ENCODE measurements at regions not wholly inside any gene's neighbourhood (a gene's known extent, or its start where the extent isn't known, plus 50 kb on each side); places are given as distances from the start of the nearest gene placed in this dataset.

- WGBS = 78% methylated on average over 5 of the region's 5 CpGs
- no peaks in the 10 kb centered on the region for H3K79me1 ChIP-seq (replicated peaks; ENCODE audit: low read length, poor library complexity, severe bottlenecking)
Observed at GRCh38 chr17:6908807-6909206, 77.3 kb upstream of the TEKT1 start.

GRCh38 chr17:6910987-6911603 is 79.6 kb upstream of the TEKT1 start:
- no peaks in the 10 kb centered on the region for H3K9me3 ChIP-seq (ENCODE audit: control insufficient read depth, low read length)
- H3K23ac ChIP-seq (ENCODE audit: low read length in 2 of 2) = no peak overlapping the region
- no peak overlapping the region for H3K4me2 ChIP-seq (ENCODE audit: low read length, poor library complexity, severe bottlenecking)
- H2AFZ ChIP-seq (ENCODE audit: low read depth, low read length) = no peak overlapping the region
- no peaks in the 10 kb centered on the region for H3K36me3 ChIP-seq (ENCODE audit: control insufficient read depth in 1 of 2, insufficient read depth in 2 of 2, low read depth in 1 of 2, low read length in 2 of 2)
- peak; percentile 59 for DNase-seq
- no peak overlapping the region for H2BK5ac ChIP-seq (ENCODE audit: low read depth, low read length, poor library complexity, severe bottlenecking)
- no peak overlapping the region for H2BK15ac ChIP-seq (ENCODE audit: low read depth, poor library complexity, severe bottlenecking)
- no peak overlapping the region for H2AK5ac ChIP-seq (ENCODE audit: low read length, severe bottlenecking)
- H3K4ac ChIP-seq (ENCODE audit: low read depth in 1 of 2, low read length in 2 of 2) = no peak overlapping the region
- H4K91ac ChIP-seq (ENCODE audit: low read length) = no peak overlapping the region
- no peak overlapping the region for H3K9ac ChIP-seq (ENCODE audit: low read length)
- no peak overlapping the region for H2BK12ac ChIP-seq (ENCODE audit: low read length in 2 of 2)
- no peak overlapping the region for H3K14ac ChIP-seq (ENCODE audit: low read length in 2 of 2)
- no peak overlapping the region for H3K18ac ChIP-seq (ENCODE audit: low read depth in 1 of 2, low read length in 2 of 2)
- H2BK120ac ChIP-seq (ENCODE audit: low read depth, low read length) = no peak overlapping the region
- H4K8ac ChIP-seq (ENCODE audit: low read length) = no peak overlapping the region
- no peaks in the 10 kb centered on the region for H3K4me1 ChIP-seq (ENCODE audit: control insufficient read depth, insufficient read depth, low read depth, low read length)
- no peaks in the 10 kb centered on the region for H3K79me1 ChIP-seq (replicated peaks; ENCODE audit: low read length, poor library complexity, severe bottlenecking)
- no peak overlapping the region for H3K27ac ChIP-seq (ENCODE audit: low read length, poor library complexity, severe bottlenecking)
- 0% methylated on average over 2 of the region's 2 CpGs for WGBS
- no peak overlapping the region for H3K4me3 ChIP-seq (ENCODE audit: insufficient read depth in 1 of 2, low read depth in 1 of 2, low read length in 2 of 2)
- H3K27me3 ChIP-seq (ENCODE audit: control insufficient read depth in 1 of 2, insufficient read depth in 1 of 2, low read length in 2 of 2) = peaks cover 0 to 4% of the 10 kb centered on the region in 2 experiments

More at GRCh38 chr17:6908807-6909206, 77.3 kb upstream of the TEKT1 start:
- no peak overlapping the region for H3K4me3 ChIP-seq (ENCODE audit: insufficient read depth in 1 of 2, low read depth in 1 of 2, low read length in 2 of 2)
- no peak overlapping the region for H2BK15ac ChIP-seq (ENCODE audit: low read depth, poor library complexity, severe bottlenecking)
- no peak overlapping the region for H2AK5ac ChIP-seq (ENCODE audit: low read length, severe bottlenecking)
- no peak overlapping the region for H3K4ac ChIP-seq (ENCODE audit: low read depth in 1 of 2, low read length in 2 of 2)
- no peaks in the 10 kb centered on the region for H3K36me3 ChIP-seq (ENCODE audit: control insufficient read depth in 1 of 2, insufficient read depth in 2 of 2, low read depth in 1 of 2, low read length in 2 of 2)
- no peak overlapping the region for H2BK12ac ChIP-seq (ENCODE audit: low read length in 2 of 2)
- H2AFZ ChIP-seq (ENCODE audit: low read depth, low read length) = no peak overlapping the region
- H3K4me1 ChIP-seq (ENCODE audit: control insufficient read depth, insufficient read depth, low read depth, low read length) = no peaks in the 10 kb centered on the region
- DNase-seq = no peak
- peak overlapping the region in 1 of 2 experiments; percentile 40 for H3K23ac ChIP-seq (ENCODE audit: low read length in 2 of 2)
- H3K4me2 ChIP-seq (ENCODE audit: low read length, poor library complexity, severe bottlenecking) = no peak overlapping the region
- peak overlapping the region in 1 of 2 experiments; percentile 63 for H3K14ac ChIP-seq (ENCODE audit: low read length in 2 of 2)
- no peak overlapping the region for H4K8ac ChIP-seq (ENCODE audit: low read length)
- no peak overlapping the region for H4K91ac ChIP-seq (ENCODE audit: low read length)
- H3K9ac ChIP-seq (ENCODE audit: low read length) = no peak overlapping the region
- no peak overlapping the region for H3K27ac ChIP-seq (ENCODE audit: low read length, poor library complexity, severe bottlenecking)
- peaks cover 0 to 4% of the 10 kb centered on the region in 2 experiments for H3K27me3 ChIP-seq (ENCODE audit: control insufficient read depth in 1 of 2, insufficient read depth in 1 of 2, low read length in 2 of 2)
- H2BK5ac ChIP-seq (ENCODE audit: low read depth, low read length, poor library complexity, severe bottlenecking) = no peak overlapping the region
- H2BK120ac ChIP-seq (ENCODE audit: low read depth, low read length) = no peak overlapping the region
- no peaks in the 10 kb centered on the region for H3K9me3 ChIP-seq (ENCODE audit: control insufficient read depth, low read length)
- no peak overlapping the region for H3K18ac ChIP-seq (ENCODE audit: low read depth in 1 of 2, low read length in 2 of 2)

- Histone ChIP-seq H3K23ac (ENCODE audit: low read length in 2 of 2) (no peak overlapping the region), H2BK15ac (ENCODE audit: low read depth, poor library complexity, severe bottlenecking) (no peak overlapping the region), H4K8ac (ENCODE audit: low read length) (no peak overlapping the region), H3K27ac (ENCODE audit: low read length, poor library complexity, severe bottlenecking) (no peak overlapping the region), H2AK5ac (ENCODE audit: low read length, severe bottlenecking) (no peak overlapping the region), H3K9ac (ENCODE audit: low read length) (no peak overlapping the region), H2BK5ac (ENCODE audit: low read depth, low read length, poor library complexity, severe bottlenecking) (no peak overlapping the region), H2BK12ac (ENCODE audit: low read length in 2 of 2) (no peak overlapping the region), H3K4me3 (ENCODE audit: insufficient read depth in 1 of 2, low read depth in 1 of 2, low read length in 2 of 2) (no peak overlapping the region), H2AFZ (ENCODE audit: low read depth, low read length) (no peak overlapping the region), H3K4me1 (ENCODE audit: control insufficient read depth, insufficient read depth, low read depth, low read length) (no peaks in the 10 kb centered on the region), H3K9me3 (ENCODE audit: control insufficient read depth, low read length) (no peaks in the 10 kb centered on the region), H2BK120ac (ENCODE audit: low read depth, low read length) (no peak overlapping the region), H3K4ac (ENCODE audit: low read depth in 1 of 2, low read length in 2 of 2) (no peak overlapping the region), H4K91ac (ENCODE audit: low read length) (no peak overlapping the region), H3K4me2 (ENCODE audit: low read length, poor library complexity, severe bottlenecking) (no peak overlapping the region), H3K27me3 (ENCODE audit: control insufficient read depth in 1 of 2, insufficient read depth in 1 of 2, low read length in 2 of 2) (peaks cover 0 to 4% of the 10 kb centered on the region in 2 experiments), H3K36me3 (ENCODE audit: control insufficient read depth in 1 of 2, insufficient read depth in 2 of 2, low read depth in 1 of 2, low read length in 2 of 2) (no peaks in the 10 kb centered on the region), H3K14ac (ENCODE audit: low read length in 2 of 2) (no peak overlapping the region), H3K79me1 (replicated peaks; ENCODE audit: low read length, poor library complexity, severe bottlenecking) (no peaks in the 10 kb centered on the region), H3K18ac (ENCODE audit: low read depth in 1 of 2, low read length in 2 of 2) (no peak overlapping the region)
- DNase-seq = no peak
- WGBS = 79% methylated on average over 10 of the region's 13 CpGs
Observed at GRCh38 chr17:6912110-6913051, 80.9 kb upstream of the TEKT1 start.

All from mesenchymal stem cell (in vitro differentiated cells and primary cell).